MG63 (cell line): ENCODE measurements at regions not wholly inside any gene's neighbourhood (a gene's known extent, or its start where the extent isn't known, plus 50 kb on each side); places are given as distances from the start of the nearest gene placed in this dataset.

Source experiments
- DNase-seq: peaks from one replicate; pipeline ENCODE4 v3.0.0-alpha.2; 2020
- H3K27me3 ChIP-seq: fragments of 250-450 bp; sonication (Bioruptor Pico); 2 replicates; pipeline ENCODE4 v1.5.1; 2020; ENCODE audit warnings: mild to moderate bottlenecking, moderate library complexity
- H3K36me3 ChIP-seq: fragments of 250-450 bp; sonication (Bioruptor Pico); 2 replicates; pipeline ENCODE4 v1.5.1; 2020; ENCODE audit warnings: mild to moderate bottlenecking, moderate library complexity
- H3K4me3 ChIP-seq: fragments of 250-450 bp; sonication (Bioruptor Pico); 2 replicates; pipeline ENCODE4 v1.5.1; 2020; ENCODE audit warnings: mild to moderate bottlenecking, moderate library complexity
- H3K9me3 ChIP-seq: fragments of 250-450 bp; sonication (Bioruptor Pico); 2 replicates; pipeline ENCODE4 v1.5.1; 2020; ENCODE audit warnings: mild to moderate bottlenecking, moderate library complexity

DNA sequence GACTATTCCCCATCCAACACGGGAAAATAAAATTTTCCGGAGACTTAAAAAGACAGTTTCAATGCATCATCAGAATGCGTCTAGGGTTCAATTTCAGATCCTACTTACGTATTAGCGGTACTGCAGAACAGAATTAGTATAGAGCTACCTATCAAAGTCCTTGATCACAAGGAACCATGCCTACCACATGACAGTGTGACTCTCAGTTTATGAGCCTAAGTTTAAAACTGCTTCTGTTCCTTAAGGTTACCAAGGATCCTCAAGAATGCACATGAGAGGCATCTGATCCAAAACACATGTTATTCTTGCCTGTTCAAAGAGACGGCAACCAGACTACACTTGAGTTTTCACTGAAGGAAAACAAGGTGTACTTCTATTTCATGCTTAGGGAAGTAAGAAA is 369.7 kb downstream of the EPHA4 start:
- Histone ChIP-seq H3K27me3 (no peaks in the 10 kb centered on the region; the same call in none of the 2 replicates), H3K4me3 (no peak overlapping the region), H3K9me3 (no peaks in the 10 kb centered on the region), H3K36me3 (no peaks in the 10 kb centered on the region)
- no peak for DNase-seq

DNA sequence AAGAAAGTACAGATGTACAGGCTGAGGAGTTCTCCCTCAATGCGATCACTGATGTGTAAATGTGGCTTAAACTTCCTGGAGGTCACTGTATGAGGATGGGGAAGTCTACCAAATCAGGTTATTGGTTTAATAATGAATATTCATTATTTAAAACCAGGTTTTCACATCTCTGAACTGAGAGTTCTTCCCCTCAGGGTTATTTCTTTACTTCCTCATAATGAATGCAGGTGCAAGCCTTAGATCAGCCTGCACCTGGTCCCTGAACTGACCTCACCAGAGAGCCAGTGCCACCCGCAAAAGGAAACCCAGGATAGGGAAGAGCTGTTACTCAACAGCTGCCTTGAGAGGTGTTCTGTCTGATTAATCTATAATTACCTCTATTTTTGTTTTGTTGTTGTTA is 369.0 kb downstream of the EPHA4 start:
- no peaks in the 10 kb centered on the region for H3K9me3 ChIP-seq
- H3K27me3 ChIP-seq = no peaks in the 10 kb centered on the region; the same call in none of the 2 replicates
- DNase-seq = no peak
- no peaks in the 10 kb centered on the region for H3K36me3 ChIP-seq
- H3K4me3 ChIP-seq = no peak overlapping the region

DNA sequence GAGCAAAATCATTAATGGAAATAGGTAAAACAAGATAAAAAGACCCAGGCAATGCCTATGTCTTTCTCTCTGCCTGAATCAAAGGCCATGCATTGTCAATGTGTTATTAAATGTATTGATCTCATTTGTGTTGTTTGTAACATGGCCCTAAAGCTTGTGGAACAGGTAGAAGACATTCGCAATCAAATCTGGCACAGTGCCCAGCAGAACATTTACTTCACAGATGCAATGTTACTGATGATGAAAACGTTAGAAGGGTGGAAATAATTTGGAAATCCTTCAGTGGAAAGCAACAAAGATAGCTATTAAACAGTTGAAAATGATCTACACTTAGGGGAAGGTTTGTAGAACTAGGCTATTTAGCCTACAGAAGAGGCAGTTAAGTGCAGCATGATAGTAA is 368.2 kb downstream of the EPHA4 start:
- Histone ChIP-seq H3K36me3 (no peaks in the 10 kb centered on the region), H3K4me3 (no peak overlapping the region), H3K9me3 (no peaks in the 10 kb centered on the region), H3K27me3 (no peaks in the 10 kb centered on the region; the same call in none of the 2 replicates)
- no peak for DNase-seq

DNA sequence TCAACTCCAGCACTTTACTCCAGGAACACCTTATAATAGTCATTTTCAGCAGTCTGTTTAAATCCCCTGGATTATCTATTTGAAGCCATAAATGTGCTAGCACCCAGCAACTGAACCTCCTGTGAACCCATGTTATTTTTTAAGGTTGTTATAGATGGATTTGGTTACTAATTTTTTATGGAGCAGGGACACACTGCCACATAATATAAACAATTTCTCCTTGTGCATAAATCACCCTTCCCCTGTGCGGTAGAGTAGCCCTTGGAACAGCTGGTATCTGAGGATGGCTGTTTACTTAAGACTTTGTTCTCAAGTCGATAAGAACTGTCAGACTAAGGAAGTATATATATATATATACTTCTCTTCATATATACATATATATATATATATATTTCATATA is 367.4 kb downstream of the EPHA4 start:
- Histone ChIP-seq H3K4me3 (no peak overlapping the region), H3K36me3 (no peaks in the 10 kb centered on the region), H3K9me3 (no peaks in the 10 kb centered on the region), H3K27me3 (no peaks in the 10 kb centered on the region; the same call in none of the 2 replicates)
- DNase-seq = no peak

- H3K4me3 ChIP-seq = no peak overlapping the region
- H3K27me3 ChIP-seq = no peaks in the 10 kb centered on the region; the same call in none of the 2 replicates
- no peak for DNase-seq
- H3K36me3 ChIP-seq = no peaks in the 10 kb centered on the region
- H3K9me3 ChIP-seq = no peaks in the 10 kb centered on the region
Measured at GRCh38 chr2:221205103-221205673, 366.9 kb downstream of the EPHA4 start.

DNA sequence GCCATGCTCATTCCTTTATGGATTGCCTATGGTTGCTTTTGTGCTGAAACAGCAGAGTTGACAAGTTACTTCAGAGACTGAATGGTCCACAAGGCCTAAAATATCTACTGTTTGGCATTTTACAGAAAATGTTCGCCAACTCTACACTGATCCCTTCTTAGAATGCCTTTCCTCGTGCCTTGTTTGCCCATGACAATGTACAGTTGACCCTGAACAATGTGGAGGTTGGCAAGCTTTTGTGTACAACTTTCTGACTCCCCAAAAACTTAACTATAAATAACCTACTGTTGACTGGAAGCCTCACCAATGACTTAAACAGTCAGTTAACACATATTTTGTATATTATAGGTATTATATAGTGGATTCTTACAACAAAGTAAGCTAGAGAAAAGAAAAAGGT is 361.4 kb downstream of the EPHA4 start:
- DNase-seq = no peak
- Histone ChIP-seq H3K27me3 (no peaks in the 10 kb centered on the region), H3K9me3 (no peaks in the 10 kb centered on the region), H3K36me3 (no peaks in the 10 kb centered on the region), H3K4me3 (no peak overlapping the region)

DNA sequence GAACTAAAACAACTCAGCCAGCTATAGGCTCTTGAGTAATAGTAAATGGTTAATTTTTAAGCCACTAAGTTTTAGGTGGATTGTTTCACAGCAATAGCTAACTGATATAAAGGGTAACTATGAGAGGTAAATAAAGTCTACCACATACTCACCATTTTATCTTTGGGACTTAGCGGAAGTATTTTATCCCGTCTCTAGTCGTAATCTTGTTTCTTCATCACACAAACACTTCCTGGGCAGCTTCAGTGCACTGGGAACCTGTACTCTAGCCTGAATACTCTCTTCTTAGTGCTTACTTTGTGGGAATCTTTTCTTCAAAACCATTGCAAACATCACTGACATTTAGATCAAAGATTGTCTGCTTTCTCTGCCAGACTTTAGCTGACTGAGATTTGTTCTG is 360.5 kb downstream of the EPHA4 start:
- Histone ChIP-seq H3K27me3 (no peaks in the 10 kb centered on the region), H3K4me3 (no peak overlapping the region), H3K9me3 (no peaks in the 10 kb centered on the region), H3K36me3 (no peaks in the 10 kb centered on the region)
- no peak for DNase-seq

- Histone ChIP-seq H3K27me3 (no peaks in the 10 kb centered on the region), H3K4me3 (no peak overlapping the region), H3K9me3 (no peaks in the 10 kb centered on the region), H3K36me3 (no peaks in the 10 kb centered on the region)
- DNase-seq = no peak
Measured at GRCh38 chr2:221212105-221212504, 360.0 kb downstream of the EPHA4 start.

- Histone ChIP-seq H3K27me3 (no peaks in the 10 kb centered on the region), H3K9me3 (no peaks in the 10 kb centered on the region), H3K4me3 (no peak overlapping the region), H3K36me3 (no peaks in the 10 kb centered on the region)
- DNase-seq = no peak
Measured at GRCh38 chr2:221215487-221215886, 356.6 kb downstream of the EPHA4 start.

DNA sequence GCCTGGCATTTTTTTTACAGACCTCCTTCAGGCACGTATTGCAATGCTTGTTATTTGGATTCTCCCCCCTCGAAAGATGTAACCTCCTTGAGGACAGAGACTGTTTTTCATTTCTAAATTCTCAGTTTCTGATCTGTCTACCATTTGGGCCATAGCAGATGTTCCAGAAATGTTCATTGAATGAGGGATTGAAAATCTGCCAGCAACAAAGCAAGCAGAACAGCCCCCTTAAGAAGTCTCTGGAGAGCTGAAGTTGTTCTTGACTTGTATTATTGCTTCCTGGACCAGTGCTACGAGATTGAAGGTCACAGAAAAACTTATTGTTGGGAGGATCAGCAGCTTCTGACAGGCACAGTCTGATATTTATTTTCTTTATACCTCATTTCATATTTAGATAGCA is 355.5 kb downstream of the EPHA4 start:
- no peak overlapping the region for H3K4me3 ChIP-seq
- H3K9me3 ChIP-seq = no peaks in the 10 kb centered on the region
- DNase-seq = no peak
- no peaks in the 10 kb centered on the region for H3K36me3 ChIP-seq
- no peaks in the 10 kb centered on the region for H3K27me3 ChIP-seq

DNA sequence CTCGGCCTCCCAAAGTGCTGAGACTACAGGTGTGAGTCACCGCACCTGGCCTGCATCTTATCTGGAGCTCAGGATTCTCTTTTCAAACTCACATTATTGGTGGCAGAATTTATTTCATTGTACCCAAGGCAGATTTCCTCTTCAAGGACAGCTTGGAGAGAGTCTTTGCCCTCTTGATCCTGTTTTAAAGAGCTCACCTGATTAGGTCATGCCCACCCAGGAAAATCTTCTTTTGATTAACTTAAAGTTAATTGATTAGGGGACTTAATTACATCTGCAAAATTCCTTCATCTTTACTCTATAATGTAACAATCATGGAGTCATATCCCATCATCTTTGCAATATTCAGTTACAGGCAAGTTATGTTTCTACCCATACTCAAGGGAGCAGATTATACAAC is 346.4 kb downstream of the EPHA4 start:
- no peaks in the 10 kb centered on the region for H3K9me3 ChIP-seq
- H3K4me3 ChIP-seq = no peak overlapping the region
- no peak for DNase-seq
- no peaks in the 10 kb centered on the region for H3K36me3 ChIP-seq
- H3K27me3 ChIP-seq = no peaks in the 10 kb centered on the region

DNA sequence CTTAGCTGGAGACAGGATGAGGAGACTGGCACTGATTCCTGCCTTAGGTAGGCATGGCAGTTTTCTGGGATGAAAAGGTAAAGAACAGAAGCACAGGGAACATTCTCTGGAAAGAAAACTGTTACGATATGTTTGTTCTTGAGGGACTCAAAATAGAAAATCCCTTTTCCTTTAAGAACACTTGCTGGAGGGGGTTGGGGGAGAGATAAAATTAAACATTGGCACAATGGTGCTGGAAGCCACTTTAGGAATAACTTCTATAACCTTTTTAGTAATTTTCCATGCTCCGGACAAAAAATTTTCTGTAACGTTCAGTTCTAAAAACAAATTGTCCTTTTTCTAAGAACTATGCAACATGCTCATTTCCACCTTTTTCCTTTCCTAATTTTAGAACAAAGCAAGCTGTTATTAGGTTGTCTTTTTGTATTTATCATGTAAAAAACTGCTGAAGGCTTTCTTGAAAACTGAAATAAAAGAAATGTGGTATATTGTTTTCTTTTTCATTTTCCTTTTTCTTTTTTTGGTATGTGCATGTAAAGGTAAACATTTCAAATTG is 343.8 kb downstream of the EPHA4 start:
- H3K4me3 ChIP-seq = no peak overlapping the region
- H3K9me3 ChIP-seq = no peaks in the 10 kb centered on the region
- H3K36me3 ChIP-seq = no peaks in the 10 kb centered on the region
- DNase-seq = no peak
- no peaks in the 10 kb centered on the region for H3K27me3 ChIP-seq

GRCh38 chr2:221229099-221229498 is 343.0 kb downstream of the EPHA4 start:
- Histone ChIP-seq H3K9me3 (no peaks in the 10 kb centered on the region), H3K4me3 (no peak overlapping the region)
- no peak for DNase-seq

DNA sequence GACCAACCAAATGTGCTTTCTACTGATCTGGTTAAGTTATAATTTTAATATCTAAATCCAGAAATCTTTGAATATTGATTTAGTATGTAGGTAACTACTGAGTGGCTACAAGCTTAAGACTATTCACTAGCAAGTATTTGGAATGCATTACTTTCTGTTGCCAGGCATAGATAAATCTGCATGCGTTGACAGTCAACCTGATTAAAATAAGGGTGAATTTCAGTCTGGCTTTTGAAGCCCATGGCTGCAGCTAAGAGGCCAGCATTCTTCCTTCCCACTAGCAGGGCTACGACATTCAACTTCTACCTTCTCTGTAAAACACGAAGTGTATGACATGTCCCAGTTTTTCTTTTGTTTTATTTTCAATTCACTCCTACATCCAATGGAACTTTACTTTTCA is 340.6 kb downstream of the EPHA4 start:
- Histone ChIP-seq H3K9me3 (no peaks in the 10 kb centered on the region), H3K4me3 (no peak overlapping the region), H3K27me3 (no peaks in the 10 kb centered on the region), H3K36me3 (no peaks in the 10 kb centered on the region)
- no peak for DNase-seq

More at GRCh38 chr2:221229099-221229498, 343.0 kb downstream of the EPHA4 start:
- H3K36me3 ChIP-seq = no peaks in the 10 kb centered on the region
- no peaks in the 10 kb centered on the region for H3K27me3 ChIP-seq

DNA sequence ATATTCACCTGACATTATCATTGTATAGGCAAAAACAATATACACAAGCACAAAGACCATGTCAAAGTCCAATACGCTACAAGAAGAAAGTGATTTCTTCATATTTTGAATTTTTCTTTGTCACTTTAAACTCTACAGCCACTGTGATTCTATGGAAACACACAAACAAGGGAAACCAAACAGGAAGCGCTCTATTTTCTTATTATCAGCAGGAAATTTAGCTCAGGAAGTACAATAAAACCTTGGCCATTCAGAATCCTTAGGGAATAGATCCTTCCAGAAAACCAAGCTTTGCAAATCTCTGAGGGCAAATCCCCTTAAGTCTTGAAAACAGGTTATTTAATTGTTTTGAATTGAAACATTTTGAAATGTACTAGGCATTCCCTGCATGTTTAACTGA is 336.2 kb downstream of the EPHA4 start:
- Histone ChIP-seq H3K27me3 (no peaks in the 10 kb centered on the region), H3K4me3 (no peak overlapping the region), H3K9me3 (no peaks in the 10 kb centered on the region), H3K36me3 (no peaks in the 10 kb centered on the region)
- DNase-seq = no peak

- H3K36me3 ChIP-seq = no peaks in the 10 kb centered on the region
- no peaks in the 10 kb centered on the region for H3K27me3 ChIP-seq
- no peak for DNase-seq
- no peak overlapping the region for H3K4me3 ChIP-seq
- H3K9me3 ChIP-seq = no peaks in the 10 kb centered on the region
Measured at GRCh38 chr2:221241072-221241471, 331.0 kb downstream of the EPHA4 start.

- Histone ChIP-seq H3K4me3 (no peak overlapping the region), H3K36me3 (no peaks in the 10 kb centered on the region), H3K9me3 (no peaks in the 10 kb centered on the region), H3K27me3 (no peaks in the 10 kb centered on the region)
- no peak for DNase-seq
Measured at GRCh38 chr2:221243771-221244170, 328.3 kb downstream of the EPHA4 start.

- DNase-seq = no peak
- Histone ChIP-seq H3K9me3 (no peaks in the 10 kb centered on the region), H3K27me3 (no peaks in the 10 kb centered on the region), H3K36me3 (no peaks in the 10 kb centered on the region), H3K4me3 (no peak overlapping the region)
Measured at GRCh38 chr2:221245045-221245444, 327.1 kb downstream of the EPHA4 start.
